Activated T-helper 9 cell treated with anti-CD3 and anti-CD28 coated beads, Interleukin-2, amount 50 U/mL, for 16 hours (primary cell): ENCODE measurements at regions not wholly inside any gene's neighbourhood (a gene's known extent, or its start where the extent isn't known, plus 50 kb on each side); places are given as distances from the start of the nearest gene placed in this dataset.
"Not testable (repeated sequence)": the region's sequence is repeated elsewhere in the genome, so short reads cannot be mapped to it uniquely, and the experiment has no call there.

Source experiments
- DNase-seq: peaks from one replicate; pipeline ENCODE4 v3.0.0-alpha.2; 2020; ENCODE audit warnings: low read depth

DNA sequence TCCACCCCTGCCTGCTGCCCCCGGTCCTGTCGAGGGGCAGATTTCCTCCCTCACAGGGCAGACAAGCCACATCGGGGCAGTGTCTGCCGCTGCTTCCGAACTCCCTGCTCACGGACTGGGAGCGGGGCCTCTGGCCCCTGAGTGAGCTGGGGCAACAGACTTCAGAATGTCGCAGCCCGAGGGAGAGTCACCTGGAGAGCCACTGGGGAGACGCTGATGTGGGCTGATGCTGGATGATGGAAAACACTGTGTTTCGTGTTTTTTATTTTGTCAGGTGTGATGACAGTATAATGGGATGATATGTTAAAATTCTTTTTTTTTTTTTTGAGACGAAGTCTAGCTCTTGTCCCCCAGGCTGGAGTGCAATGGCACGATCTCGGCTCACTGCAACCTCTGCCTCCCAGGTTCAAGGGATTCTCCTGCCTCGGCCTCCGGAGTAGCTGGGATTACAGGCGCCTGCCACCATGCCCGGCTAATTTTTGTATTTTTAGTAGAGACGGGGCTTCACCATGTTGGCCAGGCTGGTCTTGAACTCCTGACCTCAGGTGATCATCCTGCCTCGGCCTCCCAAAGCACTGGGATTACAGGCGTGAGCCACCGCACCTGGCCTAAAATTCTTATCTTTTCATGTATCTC is 52.1 kb upstream of the SEPTIN5 start:
- DNase-seq: not testable (repeated sequence)

DNA sequence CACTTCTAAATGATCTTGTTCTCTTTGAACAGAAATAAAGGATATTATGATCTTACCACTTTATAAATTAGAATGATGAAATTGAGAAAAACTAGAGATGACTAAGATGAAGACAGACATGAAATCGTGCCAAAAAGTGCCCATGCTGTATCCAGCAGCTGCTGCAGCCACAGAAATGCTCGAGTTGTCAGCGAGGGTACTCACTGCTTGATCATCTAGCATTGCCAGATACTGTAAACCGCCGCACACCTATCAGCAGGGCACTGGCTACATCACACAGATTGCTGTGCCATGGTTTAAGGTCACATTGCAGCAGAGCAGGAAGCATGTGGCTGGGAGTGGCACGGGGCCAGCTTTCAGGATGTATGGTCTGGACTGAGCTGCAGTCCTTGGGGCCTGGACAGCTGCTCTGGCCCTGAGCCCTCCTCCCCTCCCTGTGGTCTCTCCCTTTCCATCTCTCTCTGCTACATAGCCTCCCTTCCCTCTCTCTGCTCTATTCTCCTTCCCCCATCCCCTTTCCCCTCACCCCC is 51.0 kb upstream of the SEPTIN5 start:
- no peak for DNase-seq

DNA sequence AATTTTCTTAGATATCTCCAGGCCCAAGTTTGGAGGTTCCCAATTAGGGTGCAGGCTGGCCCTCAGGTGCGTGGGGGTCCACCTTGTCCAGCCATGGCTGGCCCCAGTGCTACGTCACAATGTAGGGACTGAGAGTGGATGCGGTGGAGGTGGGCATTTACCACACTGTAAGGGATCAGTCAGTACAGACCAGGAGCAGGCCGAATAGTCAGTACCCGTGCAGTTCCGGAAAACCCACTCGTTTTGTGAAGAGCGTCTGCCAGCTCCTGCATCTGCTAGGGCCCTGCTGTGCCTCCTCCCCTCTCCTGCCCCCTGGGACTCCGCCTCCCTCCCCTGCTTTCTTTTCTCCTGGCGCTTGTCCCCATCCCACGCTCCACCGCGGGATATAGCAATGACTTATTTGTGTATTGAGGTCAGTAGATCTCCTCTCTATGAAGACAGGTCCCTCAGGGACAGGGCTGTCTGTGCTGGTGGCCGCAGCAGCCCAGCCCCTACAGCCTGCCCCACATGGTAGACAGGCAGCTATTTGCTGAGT is 50.4 kb upstream of the SEPTIN5 start:
- DNase-seq: no peak

DNA sequence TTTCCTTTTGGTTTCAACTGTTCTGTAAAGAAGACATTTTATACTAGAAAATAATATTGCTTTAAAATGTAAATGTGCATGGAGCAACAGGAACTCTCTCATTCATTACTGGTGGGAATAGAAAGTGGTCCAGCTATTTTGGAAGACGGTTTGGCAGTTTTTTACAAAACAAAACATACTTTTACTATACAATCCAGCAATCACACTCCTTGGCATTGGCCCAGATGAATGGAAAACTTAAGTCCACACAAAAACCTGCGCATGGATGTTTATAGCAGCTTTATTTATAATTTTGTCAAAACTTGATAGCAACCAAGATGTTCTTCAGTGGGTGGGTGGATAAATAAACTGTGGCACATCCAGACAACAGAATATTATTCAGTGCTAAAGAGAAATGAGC is 49.9 kb upstream of the SEPTIN5 start:
- DNase-seq: no peak
